ENCODE measurements at regions not wholly inside any gene's neighbourhood (a gene's known extent, or its start where the extent isn't known, plus 50 kb on each side); places are given as distances from the start of the nearest gene placed in this dataset.

DNA sequence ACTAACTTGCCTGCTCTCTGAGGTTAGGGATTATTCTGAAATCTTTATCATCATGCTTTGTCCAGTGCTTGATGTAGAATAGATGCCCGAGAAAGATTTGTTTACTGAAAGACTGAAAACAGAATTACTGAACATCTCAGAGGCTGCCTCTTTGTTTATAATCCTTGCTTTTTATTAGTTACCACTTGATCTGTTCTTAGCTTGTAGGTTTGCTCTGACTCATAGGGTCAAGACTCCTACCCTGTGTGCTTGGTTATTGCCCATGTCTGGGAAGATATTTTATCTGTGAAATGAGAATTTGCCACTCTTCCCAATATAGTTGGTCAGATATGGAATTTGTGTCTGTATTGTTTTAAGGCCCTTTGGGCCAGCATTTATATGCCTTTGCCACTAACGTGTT is 675.3 kb downstream of the DIAPH3 start:
- no peak for DNase-seq (ENCODE audit: low spot score)

DNA sequence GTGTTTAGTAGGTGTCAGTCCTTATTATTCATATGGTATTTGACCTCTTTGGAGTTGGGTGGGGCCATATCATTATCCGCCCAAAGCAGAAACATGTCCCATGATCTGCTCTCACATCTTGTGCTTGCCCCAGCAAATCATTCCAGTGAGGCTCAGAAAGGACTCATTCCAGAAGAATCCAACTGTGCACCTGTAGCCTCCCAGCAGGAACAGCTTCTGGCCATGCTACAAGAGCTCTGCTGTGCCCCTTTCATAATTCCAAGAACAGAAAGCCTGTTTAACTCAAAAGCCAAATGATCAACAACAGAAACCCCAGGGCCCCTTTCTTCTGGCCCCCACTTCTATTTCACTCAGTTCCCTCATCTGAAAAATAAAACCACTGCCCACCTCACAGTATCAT is 673.1 kb downstream of the DIAPH3 start:
- H3K36me3 ChIP-seq: no peaks in the 10 kb centered on the region
- no peak overlapping the region for H3K27ac ChIP-seq
- TF ChIP-seq POLR2A (IDR thresholded peaks at IDR 0.05): no peak
- TF ChIP-seq POLR2AphosphoS5 (IDR thresholded peaks at IDR 0.05): no peak
- TF ChIP-seq, protein P1, sequence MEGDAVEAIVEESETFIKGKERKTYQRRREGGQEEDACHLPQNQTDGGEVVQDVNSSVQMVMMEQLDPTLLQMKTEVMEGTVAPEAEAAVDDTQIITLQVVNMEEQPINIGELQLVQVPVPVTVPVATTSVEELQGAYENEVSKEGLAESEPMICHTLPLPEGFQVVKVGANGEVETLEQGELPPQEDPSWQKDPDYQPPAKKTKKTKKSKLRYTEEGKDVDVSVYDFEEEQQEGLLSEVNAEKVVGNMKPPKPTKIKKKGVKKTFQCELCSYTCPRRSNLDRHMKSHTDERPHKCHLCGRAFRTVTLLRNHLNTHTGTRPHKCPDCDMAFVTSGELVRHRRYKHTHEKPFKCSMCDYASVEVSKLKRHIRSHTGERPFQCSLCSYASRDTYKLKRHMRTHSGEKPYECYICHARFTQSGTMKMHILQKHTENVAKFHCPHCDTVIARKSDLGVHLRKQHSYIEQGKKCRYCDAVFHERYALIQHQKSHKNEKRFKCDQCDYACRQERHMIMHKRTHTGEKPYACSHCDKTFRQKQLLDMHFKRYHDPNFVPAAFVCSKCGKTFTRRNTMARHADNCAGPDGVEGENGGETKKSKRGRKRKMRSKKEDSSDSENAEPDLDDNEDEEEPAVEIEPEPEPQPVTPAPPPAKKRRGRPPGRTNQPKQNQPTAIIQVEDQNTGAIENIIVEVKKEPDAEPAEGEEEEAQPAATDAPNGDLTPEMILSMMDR (IDR thresholded peaks at IDR 0.05): no peak
- no peaks in the 10 kb centered on the region for H3K4me1 ChIP-seq (replicated peaks)
- no peak overlapping the region for H3K4me3 ChIP-seq
- no peaks in the 10 kb centered on the region for H3K9me3 ChIP-seq
- intact Hi-C loops (cut with DNase I): no loop called here
- WGBS: 65% methylated on average over 1 of the region's 1 CpG
- H3K27me3 ChIP-seq (replicated peaks; ENCODE audit: insufficient read depth): no peaks in the 10 kb centered on the region
- DNase-seq (ENCODE audit: low spot score): no peak

More for the DNA sequence above, 675.3 kb downstream of the DIAPH3 start:
- TF ChIP-seq POLR2AphosphoS5 (IDR thresholded peaks at IDR 0.05) (peak; percentile 11), POLR2A (IDR thresholded peaks at IDR 0.05) (no peak)
- TF ChIP-seq, protein P1 (IDR thresholded peaks at IDR 0.05): no peak
- Histone ChIP-seq H3K36me3 (no peaks in the 10 kb centered on the region), H3K27me3 (replicated peaks; ENCODE audit: insufficient read depth) (no peaks in the 10 kb centered on the region), H3K4me3 (no peak overlapping the region), H3K9me3 (no peaks in the 10 kb centered on the region), H3K4me1 (replicated peaks) (no peaks in the 10 kb centered on the region), H3K27ac (no peak overlapping the region)
- intact Hi-C loops (cut with DNase I): no loop called here
- WGBS: 36% methylated on average over 2 of the region's 2 CpGs

DNA sequence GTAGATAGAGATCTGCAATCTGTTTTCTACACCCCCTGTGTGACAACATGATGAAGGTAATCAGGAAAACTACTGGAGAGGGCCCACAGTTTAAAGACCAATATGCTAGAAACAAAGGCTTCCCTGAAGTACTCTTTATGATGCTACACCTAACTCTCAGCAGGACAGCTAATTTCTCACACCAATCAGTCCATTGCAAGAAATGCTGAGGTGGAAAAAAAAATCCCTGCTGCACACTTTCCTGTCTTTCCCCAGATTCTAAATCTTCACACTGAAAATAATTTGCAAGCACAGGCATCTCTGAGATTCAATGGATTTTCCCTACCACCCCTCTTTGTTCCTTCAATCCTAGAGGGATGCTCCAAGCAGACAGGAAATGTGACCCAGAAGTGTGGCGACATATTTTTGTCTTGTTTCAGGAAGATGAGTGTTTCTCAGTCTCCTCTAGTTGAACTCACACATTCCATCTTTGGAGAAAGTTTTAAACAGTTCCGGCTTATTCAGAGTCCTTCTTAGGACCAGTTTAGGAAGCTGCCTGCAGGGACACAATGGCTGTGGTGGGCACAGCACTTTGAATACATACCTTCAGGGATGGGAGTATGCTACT is 671.6 kb downstream of the DIAPH3 start:
- no peak overlapping the region for H3K4me3 ChIP-seq
- DNase-seq (ENCODE audit: low spot score): no peak
- H3K4me1 ChIP-seq (replicated peaks): no peaks in the 10 kb centered on the region
- TF ChIP-seq, protein P1 (IDR thresholded peaks at IDR 0.05): no peak
- no peak for TF ChIP-seq POLR2AphosphoS5 (IDR thresholded peaks at IDR 0.05)
- TF ChIP-seq POLR2A (IDR thresholded peaks at IDR 0.05): no peak
- H3K36me3 ChIP-seq: no peaks in the 10 kb centered on the region
- intact Hi-C loops (cut with DNase I): no loop called here
- H3K27me3 ChIP-seq (replicated peaks; ENCODE audit: insufficient read depth): no peaks in the 10 kb centered on the region
- no peak overlapping the region for H3K27ac ChIP-seq
- WGBS: 50% methylated on average over 2 of the region's 2 CpGs
- no peaks in the 10 kb centered on the region for H3K9me3 ChIP-seq

DNA sequence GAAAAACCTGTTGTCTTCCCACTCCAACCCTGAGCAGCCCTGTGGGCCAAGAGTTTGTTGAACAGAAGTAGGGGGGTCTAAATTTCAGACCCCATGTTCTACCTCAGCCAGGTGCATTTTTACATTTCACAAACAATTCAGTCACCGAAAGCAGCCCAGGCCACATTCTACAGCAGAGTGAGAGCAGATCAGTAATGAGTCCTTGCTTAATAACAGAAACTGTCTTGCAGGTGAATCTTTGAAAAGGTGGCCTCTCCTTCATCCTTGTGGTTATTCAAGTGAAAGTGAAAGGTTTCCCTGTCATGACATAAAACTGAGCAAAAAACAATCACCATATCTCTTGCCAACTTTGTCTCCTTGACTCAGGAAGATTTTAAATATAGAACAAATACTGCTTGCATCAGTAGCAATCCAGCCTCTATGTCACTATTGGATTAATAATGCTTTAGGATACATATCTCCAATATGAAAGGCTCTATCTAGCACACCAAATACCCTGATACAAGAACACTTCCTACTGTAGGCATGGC is 670.2 kb downstream of the DIAPH3 start:
- Histone ChIP-seq H3K4me3 (no peak overlapping the region), H3K4me1 (replicated peaks) (no peaks in the 10 kb centered on the region), H3K27ac (no peak overlapping the region), H3K27me3 (replicated peaks; ENCODE audit: insufficient read depth) (no peaks in the 10 kb centered on the region), H3K9me3 (no peaks in the 10 kb centered on the region), H3K36me3 (no peaks in the 10 kb centered on the region)
- no peak for TF ChIP-seq POLR2AphosphoS5 (IDR thresholded peaks at IDR 0.05)
- TF ChIP-seq, protein P1 (IDR thresholded peaks at IDR 0.05): no peak
- TF ChIP-seq POLR2A (IDR thresholded peaks at IDR 0.05): no peak
- WGBS: 93% methylated on average over 1 of the region's 1 CpG
- DNase-seq (ENCODE audit: low spot score): no peak
- intact Hi-C loops (cut with DNase I): no loop called here

DNA sequence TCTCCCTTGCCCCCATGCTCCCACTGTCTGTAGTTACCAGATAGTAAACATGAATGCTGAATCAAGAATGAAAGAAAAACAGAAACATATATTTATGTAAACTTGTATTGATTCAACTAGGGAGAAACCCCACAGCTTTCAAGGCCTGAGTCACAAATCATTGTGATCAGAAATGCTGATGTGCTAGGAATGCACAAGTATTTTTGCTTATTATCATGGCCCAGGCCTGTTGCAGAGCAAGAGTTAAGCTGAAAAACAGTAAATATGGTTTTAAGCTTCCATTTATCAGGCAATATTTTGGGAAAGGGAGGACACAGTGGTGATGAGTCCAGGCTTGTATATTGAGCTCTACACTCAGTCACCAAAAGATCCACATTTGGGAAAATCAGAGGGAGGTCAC is 669.6 kb downstream of the DIAPH3 start:
- no peaks in the 10 kb centered on the region for H3K27me3 ChIP-seq (replicated peaks; ENCODE audit: insufficient read depth)
- H3K27ac ChIP-seq: no peak overlapping the region
- no peak for DNase-seq (ENCODE audit: low spot score)
- no peaks in the 10 kb centered on the region for H3K9me3 ChIP-seq
- intact Hi-C loops (cut with DNase I): no loop called here
- H3K4me1 ChIP-seq (replicated peaks): no peaks in the 10 kb centered on the region
- no peaks in the 10 kb centered on the region for H3K36me3 ChIP-seq
- H3K4me3 ChIP-seq: no peak overlapping the region
- TF ChIP-seq POLR2AphosphoS5 (IDR thresholded peaks at IDR 0.05) (no peak), POLR2A (IDR thresholded peaks at IDR 0.05) (no peak)
- TF ChIP-seq, protein P1 (IDR thresholded peaks at IDR 0.05): no peak

Data from prostate gland (tissue), 2 donors.